Mammary epithelial cell (primary cell): ENCODE measurements at regions not wholly inside any gene's neighbourhood (a gene's known extent, or its start where the extent isn't known, plus 50 kb on each side); places are given as distances from the start of the nearest gene placed in this dataset.

Experiments used
- CTCF ChIP-seq, 2 donors: IDR thresholded peaks in 1 of 2; conservative IDR thresholded peaks in 1 of 2; 2 replicates each; pipeline ENCODE4 v1.5.1; 2011 to 2012; ENCODE audit warnings: inconsistent platforms in 2 of 2, low read length in 2 of 2, mild to moderate bottlenecking in 2 of 2, control low read depth in 1 of 2, low read depth in 1 of 2; ENCODE audit not compliant: insufficient read depth in 1 of 2; ENCODE audit errors: extremely low read depth in 1 of 2
- EZH2 ChIP-seq: IDR thresholded peaks from 2 replicates; pipeline ENCODE4 v1.6.1; 2012; ENCODE audit warnings: low read length, inconsistent platforms, borderline replicate concordance

GRCh38 chr4:37767546-37767945 lies 58.9 kb upstream of the PGM2 start:
- TF ChIP-seq CTCF (conservative IDR thresholded peaks at IDR 0.05 in 1 of 2, IDR thresholded peaks at IDR 0.05 in 1 of 2; ENCODE audit: extremely low read depth in 1 of 2, insufficient read depth in 1 of 2, low read depth in 1 of 2, low read length in 2 of 2): no peak
- TF ChIP-seq EZH2: no peak
